GM18909 (cell line): ENCODE measurements at regions not wholly inside any gene's neighbourhood (a gene's known extent, or its start where the extent isn't known, plus 50 kb on each side); places are given as distances from the start of the nearest gene placed in this dataset.
"Not testable (repeated sequence)": the region's sequence is repeated elsewhere in the genome, so short reads cannot be mapped to it uniquely, and the experiment has no call there.

Experiments
- ATAC-seq: cut with Tn5 transposase; IDR thresholded peaks from one replicate; pipeline ENCODE4 v1.9.1; 2021; ENCODE audit warnings: mild to moderate bottlenecking; ENCODE audit not compliant: unreplicated experiment, poor library complexity

DNA sequence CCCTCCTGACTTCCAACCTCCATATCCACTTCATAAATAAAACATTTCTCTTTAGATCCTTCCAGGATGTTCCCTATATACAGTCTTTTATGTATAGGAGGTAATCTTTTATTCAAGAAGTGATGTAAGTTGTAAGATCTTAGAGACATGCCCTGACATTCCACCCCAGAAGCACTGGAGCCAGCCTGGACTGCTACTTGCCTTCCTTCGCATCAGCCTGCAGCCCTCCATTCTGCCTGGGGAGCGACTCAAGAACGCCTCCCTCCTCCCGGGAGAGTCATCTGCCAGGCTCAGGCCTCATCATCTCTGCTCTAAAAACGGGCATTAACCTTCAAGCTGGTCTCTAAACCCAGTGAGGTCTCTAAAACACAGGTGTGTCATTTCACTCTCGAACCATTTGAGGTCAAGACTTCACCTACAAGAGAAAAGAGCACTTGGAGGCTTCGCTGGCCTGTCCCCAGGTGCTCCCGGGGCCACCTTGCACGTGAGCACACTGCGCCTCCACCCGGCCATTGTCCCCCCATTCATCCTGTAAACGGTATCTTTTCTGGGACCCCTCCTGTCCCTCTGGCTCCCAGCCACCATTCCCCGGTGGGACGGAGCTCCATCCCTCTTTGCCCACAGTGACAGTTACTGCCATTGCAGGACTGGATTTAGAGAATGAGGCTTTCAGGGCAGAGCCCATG, 107.5 kb upstream of the PDE10A start:
- no peak for ATAC-seq

DNA sequence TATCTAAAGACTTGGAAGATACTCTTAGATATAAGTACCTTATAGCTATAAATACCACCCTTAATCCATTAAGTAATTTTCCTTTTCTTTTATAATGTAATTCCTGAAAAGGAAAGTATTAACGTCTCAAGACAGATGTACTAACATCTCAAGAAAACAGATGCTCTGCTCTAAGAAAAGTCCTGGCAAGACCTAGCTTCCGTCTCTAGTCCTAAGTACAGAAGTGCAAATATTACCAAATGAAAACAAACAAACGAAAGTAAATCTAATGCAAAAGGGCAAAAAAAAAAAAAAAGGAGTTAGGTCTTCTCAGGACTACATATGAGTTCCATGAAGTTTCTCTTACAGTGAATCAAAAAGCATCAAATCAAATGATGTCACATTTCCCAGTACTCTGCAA, 106.8 kb upstream of the PDE10A start:
- ATAC-seq: no peak

DNA sequence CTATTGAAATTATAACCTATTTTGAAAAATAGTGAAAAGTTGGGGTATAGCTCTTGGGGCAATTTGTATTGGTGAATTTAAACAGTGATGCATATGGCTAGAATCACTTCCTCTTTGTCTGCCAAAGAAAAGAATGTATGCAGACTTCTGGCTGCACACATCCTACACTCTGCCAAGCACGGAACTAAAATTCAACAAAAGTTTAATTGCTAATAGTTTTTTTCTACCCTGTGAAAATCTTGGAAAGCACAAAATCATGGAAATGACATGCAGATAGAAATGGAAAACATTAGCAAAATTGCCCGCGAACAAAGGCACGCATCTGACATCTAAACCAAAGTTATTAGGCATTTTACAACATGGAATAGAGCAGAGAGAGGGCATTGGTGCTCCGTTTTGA, 106.4 kb upstream of the PDE10A start:
- no peak for ATAC-seq

GRCh38 chr6:165768961-165769360, 105.9 kb upstream of the PDE10A start:
- ATAC-seq: no peak

GRCh38 chr6:165767228-165767627, 104.2 kb upstream of the PDE10A start:
- ATAC-seq: no peak

GRCh38 chr6:165766457-165766856, 103.4 kb upstream of the PDE10A start:
- no peak for ATAC-seq

DNA sequence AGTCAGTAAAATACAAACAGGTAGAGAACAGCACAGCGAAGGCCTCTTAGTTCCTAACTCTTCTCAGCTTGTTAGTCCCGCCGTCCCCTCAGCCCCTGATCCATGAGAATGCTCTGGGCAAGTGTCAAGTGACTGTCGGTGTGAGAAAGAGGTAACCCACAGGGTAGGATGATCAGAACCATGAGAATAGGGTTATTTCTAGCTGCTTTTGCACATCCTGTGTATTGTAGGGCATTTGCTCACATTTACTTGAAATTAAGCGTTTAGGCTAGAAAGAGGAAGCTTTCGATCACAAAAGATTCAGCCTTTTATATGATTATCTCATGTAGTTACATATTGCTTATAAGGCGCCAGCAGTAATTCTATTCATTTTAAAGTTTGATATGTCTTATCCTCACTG, 103.0 kb upstream of the PDE10A start:
- no peak for ATAC-seq

DNA sequence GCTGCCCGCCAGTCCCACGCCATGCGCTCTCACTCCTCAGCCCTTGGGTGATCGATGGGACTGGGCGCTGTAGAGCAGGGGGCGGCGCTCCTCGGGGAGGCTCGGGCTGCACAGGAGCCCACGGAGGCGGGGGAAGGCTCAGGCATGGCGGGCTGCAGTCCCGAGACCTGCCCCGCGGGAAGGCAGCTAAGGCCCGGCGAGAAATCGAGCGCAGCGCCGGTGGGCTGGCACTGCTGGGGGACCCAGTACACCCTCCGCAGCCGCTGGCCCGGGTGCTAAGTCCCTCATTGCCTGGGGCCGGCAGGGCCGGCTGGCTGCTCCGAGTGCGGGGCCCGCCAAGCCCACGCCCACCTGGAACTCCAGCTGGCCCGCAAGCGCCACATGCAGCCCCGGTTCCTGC, 102.2 kb upstream of the PDE10A start:
- not testable (repeated sequence) for ATAC-seq

GRCh38 chr6:165762876-165763275, 99.8 kb upstream of the PDE10A start:
- no peak for ATAC-seq

- no peak for ATAC-seq
Observed at GRCh38 chr6:165762125-165762524, 99.1 kb upstream of the PDE10A start.

DNA sequence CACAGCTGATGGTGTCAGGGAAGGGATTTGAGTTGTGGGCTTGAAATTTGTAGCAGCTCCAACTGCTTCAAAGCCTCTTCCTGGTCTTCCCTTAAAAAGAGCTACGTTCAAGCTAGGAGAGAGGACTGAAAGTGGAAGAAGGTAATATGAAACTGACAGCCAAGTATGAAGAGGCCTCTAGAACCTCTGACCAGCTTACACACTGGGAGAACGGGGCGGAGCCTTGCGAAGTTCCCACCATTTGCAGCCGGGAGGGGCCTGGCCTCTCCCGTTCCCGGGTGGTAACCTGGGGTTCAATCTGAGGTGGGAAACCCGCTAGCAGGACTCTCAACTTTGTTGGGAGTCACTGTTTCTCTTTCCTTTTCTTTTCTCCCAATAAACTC, 97.8 kb upstream of the PDE10A start:
- no peak for ATAC-seq

GRCh38 chr6:165760126-165760802, 97.2 kb upstream of the PDE10A start:
- no peak for ATAC-seq

DNA sequence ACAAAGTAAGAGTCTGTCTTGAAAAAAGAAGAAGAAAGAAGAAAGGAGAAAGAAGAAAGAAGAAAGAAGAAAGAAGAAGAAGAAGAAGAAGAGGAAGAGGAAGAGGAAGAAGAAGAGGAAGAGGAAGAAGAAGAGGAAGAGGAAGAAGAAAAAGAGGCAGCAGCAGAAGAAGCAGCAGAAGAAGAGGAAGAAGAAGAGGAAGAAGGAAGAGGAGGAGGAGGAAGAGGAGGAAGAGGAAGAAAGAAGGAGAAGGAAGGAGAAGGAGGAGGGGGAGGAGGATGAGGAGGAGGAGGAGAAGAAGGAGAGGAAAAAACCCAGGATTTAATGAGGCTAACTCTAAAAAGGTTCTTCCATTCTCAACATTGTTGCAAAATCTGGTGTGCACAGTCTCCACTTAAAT, 95.4 kb upstream of the PDE10A start:
- no peak for ATAC-seq

DNA sequence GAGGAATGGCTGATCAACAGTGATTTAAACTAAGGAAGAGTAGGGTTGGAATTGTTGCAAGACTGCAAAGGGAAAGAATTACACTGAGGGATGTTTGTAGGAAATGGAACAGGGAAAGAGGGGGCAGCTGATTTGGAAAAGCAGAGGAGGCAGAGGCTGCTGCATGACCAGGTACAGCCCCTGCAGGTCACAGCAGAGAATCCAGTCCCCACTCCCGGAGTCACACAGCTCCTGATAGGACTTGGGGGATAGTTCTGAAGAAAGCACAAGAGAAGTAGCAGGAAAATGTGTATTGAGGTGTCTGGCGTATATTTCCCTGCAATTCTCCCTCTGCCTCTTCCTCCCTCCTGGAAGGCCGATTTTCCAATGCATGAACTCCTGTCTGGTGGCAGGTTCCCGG, 92.5 kb upstream of the PDE10A start:
- ATAC-seq: no peak

GRCh38 chr6:165753506-165753905, 90.5 kb upstream of the PDE10A start:
- ATAC-seq: no peak

DNA sequence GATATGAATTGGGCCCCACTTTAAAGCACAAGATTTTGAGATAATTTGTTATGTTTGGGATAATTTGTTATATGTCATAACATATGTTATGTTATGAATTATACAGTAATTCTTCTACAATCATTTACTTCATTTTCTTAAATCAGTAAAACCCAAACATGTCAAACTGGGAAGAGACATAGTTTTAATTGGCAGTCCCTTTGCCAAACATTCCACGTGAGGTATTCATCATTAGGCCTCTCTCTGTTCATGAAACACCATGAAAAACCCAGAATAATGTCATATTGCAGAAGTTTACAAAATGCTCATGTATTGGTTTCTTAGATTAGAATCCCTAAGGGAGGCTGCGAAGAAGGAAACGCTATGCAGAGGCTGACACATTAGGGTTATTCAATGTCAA, 89.4 kb upstream of the PDE10A start:
- ATAC-seq: no peak

- ATAC-seq: no peak
Observed at GRCh38 chr6:165751486-165751885, 88.4 kb upstream of the PDE10A start.

DNA sequence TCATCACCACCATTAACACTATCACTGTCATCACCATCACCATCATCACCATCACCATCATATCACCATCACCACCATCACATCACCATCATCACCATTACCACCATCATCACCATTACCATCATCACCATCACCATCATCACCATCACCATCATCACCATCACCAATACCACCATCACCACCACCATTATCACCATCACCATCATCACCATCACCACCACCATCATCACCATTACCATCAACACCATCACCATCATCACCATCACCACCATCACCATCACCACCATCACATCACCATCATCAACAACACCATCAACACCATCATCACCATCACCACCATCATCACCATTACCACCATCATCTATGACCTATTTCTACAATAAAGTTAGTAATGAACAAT, 86.1 kb upstream of the PDE10A start:
- no peak for ATAC-seq

DNA sequence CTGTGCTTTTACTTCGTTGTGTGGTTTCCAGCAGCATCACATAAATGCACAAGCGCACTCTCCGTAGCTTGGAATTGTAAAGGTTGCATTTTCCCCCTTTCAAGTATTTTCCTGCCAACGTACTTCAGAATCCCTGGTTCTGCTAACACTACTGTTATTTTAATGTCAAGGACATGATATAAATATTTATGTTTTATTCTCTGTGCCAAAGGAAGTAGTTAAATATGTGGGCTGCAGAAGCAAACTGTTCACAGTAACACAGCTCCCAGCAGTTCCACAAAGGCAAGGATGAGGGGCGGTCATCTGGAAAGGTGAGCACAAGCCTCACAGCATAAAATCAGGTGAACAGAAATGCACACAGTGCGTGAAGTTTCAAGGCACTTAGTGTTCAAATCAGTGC, 85.3 kb upstream of the PDE10A start:
- ATAC-seq: no peak

DNA sequence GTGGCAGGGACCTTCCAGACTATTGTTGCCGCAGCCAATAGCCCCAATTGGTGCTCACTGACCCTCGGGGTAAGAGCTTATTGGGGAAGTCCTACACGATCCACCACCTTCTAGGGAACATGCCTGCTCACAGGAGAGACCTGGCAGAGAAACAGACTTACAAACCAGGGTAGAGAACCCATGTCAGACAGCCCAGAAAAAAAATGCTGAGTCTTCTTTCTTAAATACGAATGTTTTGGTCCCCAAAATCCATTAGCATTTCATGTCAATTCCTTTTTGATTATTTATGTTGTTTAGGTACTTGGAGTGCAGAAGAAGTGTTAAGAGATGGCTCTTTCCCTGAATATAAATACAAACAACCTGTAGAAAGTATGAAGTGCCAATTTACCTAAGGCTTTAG, 84.9 kb upstream of the PDE10A start:
- no peak for ATAC-seq

GRCh38 chr6:165746331-165746730, 83.3 kb upstream of the PDE10A start:
- no peak for ATAC-seq

- peak; percentile 68 for ATAC-seq
Observed at GRCh38 chr6:165745492-165745891, 82.5 kb upstream of the PDE10A start.
